K562 (cell line): ENCODE measurements at regions not wholly inside any gene's neighbourhood (a gene's known extent, or its start where the extent isn't known, plus 50 kb on each side); places are given as distances from the start of the nearest gene placed in this dataset.

Experiments used
- ATAC-seq: fragments of 200-7000 bp; cut with Tn5 transposase; 3 replicates; pipeline ENCODE4 v1.9.1; 2020; ENCODE audit warnings: moderate library complexity
- BruUV-seq: library from RNA; stranded (reverse); fragments of 400-500 nt; replicated peaks from 2 replicates; lab custom pipeline; 2021; lab: Mats Ljungman, UMichigan
- CTCF ChIA-PET: fragments of 300-600 bp; formaldehyde crosslinking; extraction: SDS; loops from one replicate; lab custom pipeline; 2021; ENCODE audit warnings: low intra/inter-chr PET ratio; lab: Yijun Ruan, JAX
- POLR2A ChIA-PET: fragments of 300-600, 350-650 bp; sonication (Branson Sonifier 250); formaldehyde crosslinking; extraction: SDS; loops from one replicate; lab custom pipeline; 2021; ENCODE audit warnings: antibody characterized with exemption, inconsistent platforms; lab: Yijun Ruan, JAX
- DNase-seq, 4 experiments: peaks; one replicate each; pipeline versions ENCODE4 v3.0.0 to v3.0.0-alpha.2; 2011 to 2018; ENCODE audit warnings: low spot score in 3 of 4, mixed read lengths in 3 of 4; ENCODE audit errors: extremely low read depth in 1 of 4
- FAIRE-seq: peaks from 2 replicates; lab custom pipeline; 2011; peaks lifted over from hg19 to GRCh38; lab: Jason Lieb, UNC
- H2AFZ ChIP-seq: 2 replicates; pipeline ENCODE4 v1.6.0; 2011; ENCODE audit warnings: low read depth, low read length, control low read depth, inconsistent platforms
- H3K27ac ChIP-seq: fragments of 200-600 bp; 3 replicates; pipeline ENCODE4 v1.8.0; 2011; ENCODE audit warnings: low read depth, mild to moderate bottlenecking, control low read depth, inconsistent platforms, low read length, moderate library complexity, mixed read lengths; ENCODE audit errors: extremely low read depth
- H3K27me3 ChIP-seq, 2 experiments: fragments of 300-600 bp in 1 of 2; 2 replicates in 1 of 2; 3 replicates in 1 of 2; pipeline versions ENCODE4 v1.6.0 to v1.8.0; 2011; ENCODE audit warnings: inconsistent platforms in 2 of 2, low read length in 2 of 2, mild to moderate bottlenecking in 1 of 2, mixed read lengths in 1 of 2, moderate library complexity in 1 of 2; ENCODE audit not compliant: control insufficient read depth in 2 of 2, insufficient read depth in 2 of 2
- H3K36me3 ChIP-seq: fragments of 300-600 bp; 3 replicates; pipeline ENCODE4 v1.8.0; 2011; ENCODE audit warnings: mild to moderate bottlenecking, low read length, inconsistent platforms; ENCODE audit not compliant: control insufficient read depth, insufficient read depth
- H3K4me1 ChIP-seq, 2 experiments: fragments of 200-600 bp in 1 of 2; replicated peaks in 1 of 2; 2 replicates in 1 of 2; 3 replicates in 1 of 2; pipeline versions ENCODE4 v1.5.1 to v1.8.0; 2011; ENCODE audit warnings: inconsistent platforms in 2 of 2, low read length in 2 of 2, mild to moderate bottlenecking in 1 of 2, mixed read lengths in 1 of 2, moderate library complexity in 1 of 2; ENCODE audit not compliant: control insufficient read depth in 2 of 2, insufficient read depth in 2 of 2
- H3K4me2 ChIP-seq: 2 replicates; pipeline ENCODE4 v1.6.1; 2011; ENCODE audit warnings: low read length, control low read depth, inconsistent platforms, mixed read lengths; ENCODE audit not compliant: insufficient read depth
- H3K4me3 ChIP-seq: fragments of 200-600 bp; sonication (generic), shearing (Covaris generic); 2 replicates; pipeline ENCODE4 v1.5.1; 2016; ENCODE audit warnings: control low read depth, inconsistent platforms
- H3K79me2 ChIP-seq: fragments of 200-600 bp; 3 replicates; pipeline ENCODE4 v1.8.0; 2011; ENCODE audit warnings: low read length, inconsistent platforms; ENCODE audit not compliant: control insufficient read depth, insufficient read depth
- H3K9ac ChIP-seq, 2 experiments: 2 replicates each; pipeline versions ENCODE4 v1.6.0 to v1.6.1; 2011; ENCODE audit warnings: low read depth in 2 of 2, low read length in 2 of 2, control low read depth in 1 of 2, inconsistent platforms in 1 of 2, mild to moderate bottlenecking in 1 of 2, mixed read lengths in 1 of 2; ENCODE audit not compliant: insufficient read depth in 1 of 2
- H3K9me1 ChIP-seq: one replicate; pipeline ENCODE4 v1.6.0; 2011; ENCODE audit warnings: inconsistent platforms, mild to moderate bottlenecking, low read length, moderate library complexity; ENCODE audit not compliant: control insufficient read depth, insufficient read depth
- H3K9me3 ChIP-seq: replicated peaks from 2 replicates; pipeline ENCODE4 v1.5.1; 2011; ENCODE audit warnings: low read depth, low read length, inconsistent platforms; ENCODE audit not compliant: control insufficient read depth, insufficient read depth
- H4K20me1 ChIP-seq: replicated peaks from 2 replicates; pipeline ENCODE4 v1.6.1; 2011; ENCODE audit warnings: low read length, inconsistent platforms, mixed read lengths; ENCODE audit not compliant: control insufficient read depth, insufficient read depth
- ETS2 ChIP-seq: IDR thresholded peaks from 2 replicates; pipeline ENCODE4 v1.6.1; 2016; ENCODE audit warnings: borderline replicate concordance, missing genetic modification characterization, mild to moderate bottlenecking, moderate library complexity, missing compliant biosample characterization; ENCODE audit not compliant: poor library complexity, severe bottlenecking
- EWSR1 ChIP-seq: fragments of 450-650 bp; IDR thresholded peaks from 2 replicates; pipeline ENCODE4 v1.6.1; 2018; ENCODE audit warnings: borderline replicate concordance, mild to moderate bottlenecking, low read depth, moderate library complexity; ENCODE audit not compliant: partially characterized antibody
- FIP1L1 ChIP-seq: fragments of 200-400 bp; formaldehyde crosslinking; IDR thresholded peaks from 2 replicates; pipeline ENCODE4 v1.6.1; 2018; ENCODE audit warnings: mild to moderate bottlenecking, low read depth, low read length; ENCODE audit not compliant: poor library complexity, severe bottlenecking
- RREB1 ChIP-seq: fragments of 250-450 bp; sonication (Bioruptor Pico); IDR thresholded peaks from 2 replicates; pipeline ENCODE4 v1.4.0; 2020
- ZNF583 ChIP-seq: fragments of 250-450 bp; sonication (Bioruptor Pico); IDR thresholded peaks from 2 replicates; pipeline ENCODE4 v1.4.0; 2020
- ZNF609 ChIP-seq: sonication (generic); formaldehyde crosslinking; IDR thresholded peaks from 2 replicates; pipeline ENCODE4 v1.8.1; 2023; ENCODE audit warnings: missing genetic modification reagents, mild to moderate bottlenecking, borderline replicate concordance
- WGBS: fragments of 100-300 bp; shearing (Covaris generic); methylation state at CpG from one replicate; pipeline ENCODE4 v1.1.6; 2016; ENCODE audit warnings: low coverage, mixed read lengths; ENCODE audit not compliant: insufficient coverage; ENCODE audit errors: missing lambda C conversion rate; 5-methylcytosine and 5-hydroxymethylcytosine counted together
- in situ Hi-C: fragments of 300-500 bp; cut with MboI; formaldehyde crosslinking; loops from 4 replicates; pipeline ENCODE4 v1.15.0; 2018; ENCODE audit warnings: inconsistent platforms, mixed read lengths
- intact Hi-C: fragments of 100-400 bp; cut with micrococcal nuclease; formaldehyde crosslinking; loops from 2 replicates; pipeline ENCODE4 v1.14.2; 2022
- TF ChIP-seq, protein P1 (sequence below): fragments of 250-450 bp; sonication (Bioruptor Pico); IDR thresholded peaks from 2 replicates; pipeline ENCODE4 v1.6.1; 2021; ENCODE audit warnings: mild to moderate bottlenecking

- TF ChIP-seq RREB1 (CRISPR knock-in tag) = no peak
Observed at GRCh38 chr13:84029396-84029795, 147.1 kb upstream of the SLITRK1 start (continued).

- ChIA-PET POLR2A (no interaction called here), CTCF (no interaction called here)
- no peaks in the 10 kb centered on the region for H3K4me1 ChIP-seq
- WGBS = no CpG with 5 or more reads among the region's 1 CpG
- no peaks in the 10 kb centered on the region for H3K27me3 ChIP-seq
- H3K9me1 ChIP-seq = no peaks in the 10 kb centered on the region
- H3K4me3 ChIP-seq = no peak overlapping the region
- no peaks in the 10 kb centered on the region for H3K9me3 ChIP-seq
- no peak overlapping the region for H2AFZ ChIP-seq
- in situ Hi-C loops = no loop called here
- no peaks in the 10 kb centered on the region for H3K36me3 ChIP-seq
- H4K20me1 ChIP-seq = no peaks in the 10 kb centered on the region
- no peak for ATAC-seq
- H3K4me2 ChIP-seq = no peak overlapping the region
- no peak for DNase-seq
- no peak overlapping the region for H3K9ac ChIP-seq
- no peak overlapping the region for H3K27ac ChIP-seq
- H3K79me2 ChIP-seq = no peaks in the 10 kb centered on the region
- intact Hi-C loops = no loop called here
- BruUV-seq = no TSS peak
- no peak for FAIRE-seq
- TF ChIP-seq EWSR1 = no peak
- no peak for TF ChIP-seq FIP1L1
- no peak for TF ChIP-seq ETS2 (tag)
- TF ChIP-seq, protein P1, sequence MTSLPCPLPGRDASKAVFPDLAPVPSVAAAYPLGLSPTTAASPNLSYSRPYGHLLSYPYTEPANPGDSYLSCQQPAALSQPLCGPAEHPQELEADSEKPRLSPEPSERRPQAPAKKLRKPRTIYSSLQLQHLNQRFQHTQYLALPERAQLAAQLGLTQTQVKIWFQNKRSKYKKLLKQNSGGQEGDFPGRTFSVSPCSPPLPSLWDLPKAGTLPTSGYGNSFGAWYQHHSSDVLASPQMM (CRISPR knock-in tag) = no peak
- no peak for TF ChIP-seq ZNF583 (CRISPR knock-in tag)
- TF ChIP-seq ZNF609 (CRISPR knock-in tag) = no peak
Observed at GRCh38 chr13:84025824-84026223, 143.6 kb upstream of the SLITRK1 start.
